T47D (cell line): ENCODE measurements at regions not wholly inside any gene's neighbourhood (a gene's known extent, or its start where the extent isn't known, plus 50 kb on each side); places are given as distances from the start of the nearest gene placed in this dataset.

Source experiments
- DNase-seq, 2 experiments: peaks; one replicate each; pipeline versions ENCODE4 v3.0.0 to v3.0.0-alpha.2; 2011 to 2012; ENCODE audit warnings: low read depth in 1 of 2, low spot score in 1 of 2
- JUND ChIP-seq: IDR thresholded peaks from 2 replicates; pipeline ENCODE4 v1.6.1; 2012; ENCODE audit warnings: low read depth
- in situ Hi-C: cut with HindIII; loops from 2 replicates; pipeline ENCODE4 v1.10.0; 2016; ENCODE audit warnings: low sequenced_read_pairs, low pct_unique_long_range_greater_than_20kb

- no peak for TF ChIP-seq JUND
- in situ Hi-C loops, result no loop called here
- DNase-seq, result no peak
These were observed 1189.7 kb downstream of the EFNB2 start for GRCh38 chr13:105345730-105346129.

- no peak for TF ChIP-seq JUND
- DNase-seq, result no peak
- in situ Hi-C loops, result no loop called here
These were observed 1190.3 kb downstream of the EFNB2 start for GRCh38 chr13:105345131-105345530.

GRCh38 chr13:105343134-105343806 lies 1192.2 kb downstream of the EFNB2 start:
- no peak for DNase-seq
- in situ Hi-C loops, result no loop called here
- TF ChIP-seq JUND, result no peak

- TF ChIP-seq JUND, result no peak
- in situ Hi-C loops, result no loop called here
- DNase-seq, result no peak
These were observed 1193.1 kb downstream of the EFNB2 start for GRCh38 chr13:105342281-105342820.

- in situ Hi-C loops, result no loop called here
- TF ChIP-seq JUND, result no peak
- DNase-seq, result no peak
These were observed 1193.7 kb downstream of the EFNB2 start for GRCh38 chr13:105341758-105342157.

GRCh38 chr13:105341256-105341655 lies 1194.2 kb downstream of the EFNB2 start:
- no peak for DNase-seq
- in situ Hi-C loops, result no loop called here
- TF ChIP-seq JUND, result no peak

- in situ Hi-C loops, result no loop called here
- DNase-seq, result no peak
- TF ChIP-seq JUND, result no peak
These were observed 1195.3 kb downstream of the EFNB2 start for GRCh38 chr13:105340061-105340606.

GRCh38 chr13:105338773-105339172 lies 1196.7 kb downstream of the EFNB2 start:
- no peak for DNase-seq
- in situ Hi-C loops, result no loop called here
- no peak for TF ChIP-seq JUND

GRCh38 chr13:105338006-105338405 lies 1197.5 kb downstream of the EFNB2 start:
- in situ Hi-C loops, result no loop called here

GRCh38 chr13:105336706-105337576 lies 1198.5 kb downstream of the EFNB2 start:
- no peak for DNase-seq
- TF ChIP-seq JUND, result no peak
- in situ Hi-C loops, result no loop called here

More at GRCh38 chr13:105338006-105338405, 1197.5 kb downstream of the EFNB2 start:
- TF ChIP-seq JUND, result no peak
- no peak for DNase-seq

- no peak for DNase-seq
- in situ Hi-C loops, result no loop called here
These were observed 1201.3 kb downstream of the EFNB2 start for GRCh38 chr13:105334211-105334610.

GRCh38 chr13:105333416-105333815 lies 1202.0 kb downstream of the EFNB2 start:
- no peak for DNase-seq
- no peak for TF ChIP-seq JUND
- in situ Hi-C loops, result no loop called here

More at GRCh38 chr13:105334211-105334610, 1201.3 kb downstream of the EFNB2 start:
- no peak for TF ChIP-seq JUND

GRCh38 chr13:105329359-105329758 lies 1206.1 kb downstream of the EFNB2 start:
- no peak for DNase-seq
- in situ Hi-C loops, result no loop called here
- no peak for TF ChIP-seq JUND
